Esophagus muscularis mucosa (tissue), 4 donors: ENCODE measurements at regions not wholly inside any gene's neighbourhood (a gene's known extent, or its start where the extent isn't known, plus 50 kb on each side); places are given as distances from the start of the nearest gene placed in this dataset.

Source experiments
- DNase-seq: peaks from one replicate; pipeline ENCODE4 v3.0.0-alpha.2; 2017; ENCODE audit errors: extremely low spot score
- H3K27ac ChIP-seq, 4 donors: fragments of 200-600 bp; sonication (generic); replicated peaks in 1 of 4; 1 replicate in 3 of 4; 2 replicates in 1 of 4; pipeline ENCODE4 v1.5.1; 2016 to 2019; ENCODE audit warnings: mild to moderate bottlenecking in 1 of 4
- H3K27me3 ChIP-seq, 4 donors: fragments of 200-600 bp; sonication (generic); one replicate each; pipeline versions ENCODE4 v1.5.1 to v1.6.0; 2016 to 2019
- H3K36me3 ChIP-seq, 4 donors: fragments of 200-600 bp; sonication (generic); one replicate each; pipeline ENCODE4 v1.5.1; 2016 to 2019
- H3K4me1 ChIP-seq, 4 donors: fragments of 200-600 bp; sonication (generic); one replicate each; pipeline ENCODE4 v1.5.1; 2016 to 2019
- H3K4me3 ChIP-seq, 4 donors: fragments of 200-600 bp; sonication (generic); 1 replicate in 2 of 4; 2 replicates in 2 of 4; pipeline ENCODE4 v1.5.1; 2016 to 2019; ENCODE audit warnings: mild to moderate bottlenecking in 4 of 4, moderate library complexity in 1 of 4
- H3K9me3 ChIP-seq, 4 donors: fragments of 200-600 bp; sonication (generic); 1 replicate in 3 of 4; 2 replicates in 1 of 4; pipeline ENCODE4 v1.5.1; 2016 to 2019
- EP300 ChIP-seq: sonication (generic); formaldehyde crosslinking; IDR thresholded peaks from one replicate; pipeline ENCODE4 v1.6.1; 2017; ENCODE audit warnings: antibody characterized with exemption
- POLR2A ChIP-seq: fragments of 450-650 bp; IDR thresholded peaks from one replicate; pipeline ENCODE4 v1.6.1; 2017; ENCODE audit warnings: antibody characterized with exemption, moderate library complexity, mild to moderate bottlenecking, low read depth
- POLR2AphosphoS5 ChIP-seq, 2 donors: sonication (generic); formaldehyde crosslinking; IDR thresholded peaks; one replicate each; pipeline ENCODE4 v1.6.1; 2017; ENCODE audit warnings: antibody characterized with exemption in 2 of 2
- WGBS: methylation state at CpG from one replicate; pipeline ENCODE4 v1.1.5; 2018; 5-methylcytosine and 5-hydroxymethylcytosine counted together
- intact Hi-C: fragments of 100-400 bp; cut with DNase I; formaldehyde crosslinking; loops from one replicate; pipeline ENCODE4 v1.15.1; 2023
- TF ChIP-seq, protein P1 (sequence below), 3 experiments: fragments of 200-600 bp in 2 of 3; fragments of 450-650 bp in 1 of 3; sonication (generic) in 2 of 3; IDR thresholded peaks; one replicate each; pipeline ENCODE4 v1.5.1; 2017 to 2019; ENCODE audit warnings: antibody characterized with exemption in 3 of 3, mild to moderate bottlenecking in 2 of 3, moderate library complexity in 1 of 3

DNA sequence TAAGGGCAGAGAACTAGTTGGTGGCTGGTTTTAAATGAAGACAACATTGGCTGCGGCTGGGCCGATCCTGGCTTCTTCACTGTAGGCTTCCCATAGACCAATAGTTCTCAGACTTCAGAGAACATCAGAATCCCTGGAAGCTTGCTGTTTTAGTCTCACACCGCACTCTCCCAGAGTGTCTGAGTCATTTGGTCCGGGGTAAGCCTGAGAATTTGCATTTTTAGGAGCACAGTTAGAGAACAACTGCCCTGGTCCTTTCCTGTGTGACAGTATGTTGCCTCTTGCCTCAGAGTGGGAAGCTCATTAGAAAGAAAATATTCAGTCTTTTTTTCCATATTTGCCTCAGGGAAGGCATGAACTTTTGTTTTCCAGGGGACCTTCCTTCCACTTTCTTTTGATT lies 137.1 kb upstream of the GAREM1 start:
- no peaks in the 10 kb centered on the region for H3K27me3 ChIP-seq
- WGBS: 77% methylated on average over 4 of the region's 4 CpGs
- H3K4me1 ChIP-seq: peaks cover 0 to 8% (median 2%) of the 10 kb centered on the region in 4 donors
- DNase-seq: no peak
- no peak overlapping the region for H3K4me3 ChIP-seq
- no peaks in the 10 kb centered on the region for H3K36me3 ChIP-seq
- intact Hi-C loops: no loop called here
- H3K27ac ChIP-seq: no peak overlapping the region
- TF ChIP-seq, protein P1, sequence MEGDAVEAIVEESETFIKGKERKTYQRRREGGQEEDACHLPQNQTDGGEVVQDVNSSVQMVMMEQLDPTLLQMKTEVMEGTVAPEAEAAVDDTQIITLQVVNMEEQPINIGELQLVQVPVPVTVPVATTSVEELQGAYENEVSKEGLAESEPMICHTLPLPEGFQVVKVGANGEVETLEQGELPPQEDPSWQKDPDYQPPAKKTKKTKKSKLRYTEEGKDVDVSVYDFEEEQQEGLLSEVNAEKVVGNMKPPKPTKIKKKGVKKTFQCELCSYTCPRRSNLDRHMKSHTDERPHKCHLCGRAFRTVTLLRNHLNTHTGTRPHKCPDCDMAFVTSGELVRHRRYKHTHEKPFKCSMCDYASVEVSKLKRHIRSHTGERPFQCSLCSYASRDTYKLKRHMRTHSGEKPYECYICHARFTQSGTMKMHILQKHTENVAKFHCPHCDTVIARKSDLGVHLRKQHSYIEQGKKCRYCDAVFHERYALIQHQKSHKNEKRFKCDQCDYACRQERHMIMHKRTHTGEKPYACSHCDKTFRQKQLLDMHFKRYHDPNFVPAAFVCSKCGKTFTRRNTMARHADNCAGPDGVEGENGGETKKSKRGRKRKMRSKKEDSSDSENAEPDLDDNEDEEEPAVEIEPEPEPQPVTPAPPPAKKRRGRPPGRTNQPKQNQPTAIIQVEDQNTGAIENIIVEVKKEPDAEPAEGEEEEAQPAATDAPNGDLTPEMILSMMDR (IDR thresholded peaks at IDR 0.05): no peak
- no peak for TF ChIP-seq EP300
- no peak for TF ChIP-seq POLR2A
- no peak for TF ChIP-seq POLR2AphosphoS5 (IDR thresholded peaks at IDR 0.05)
- H3K9me3 ChIP-seq: no peaks in the 10 kb centered on the region

DNA sequence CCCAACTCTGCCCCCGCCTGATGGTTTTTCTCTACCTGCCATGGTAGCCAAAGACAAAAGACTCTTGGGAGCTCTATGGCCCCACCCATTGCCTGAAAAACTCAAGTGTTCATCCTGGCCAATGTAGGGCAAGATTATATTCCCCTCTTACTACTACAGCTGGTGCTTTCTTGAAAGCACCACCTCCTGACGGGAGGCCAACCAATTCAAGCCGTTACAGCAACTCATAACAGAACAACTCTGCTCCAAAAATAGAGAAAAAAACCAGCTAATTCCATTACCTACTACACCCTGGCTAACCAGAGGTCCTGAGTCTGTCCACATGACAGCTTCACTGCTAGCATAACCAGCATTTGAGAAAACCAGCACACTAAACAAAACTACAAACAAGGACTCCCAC lies 127.5 kb upstream of the GAREM1 start:
- DNase-seq: no peak
- WGBS: 86% methylated on average over 3 of the region's 3 CpGs
- intact Hi-C loops: no loop called here
- H3K27me3 ChIP-seq: no peaks in the 10 kb centered on the region
- no peak overlapping the region for H3K27ac ChIP-seq
- H3K4me3 ChIP-seq: no peak overlapping the region
- H3K9me3 ChIP-seq: peaks cover 0 to 5% (median 0%) of the 10 kb centered on the region in 4 donors
- no peaks in the 10 kb centered on the region for H3K36me3 ChIP-seq
- no peaks in the 10 kb centered on the region for H3K4me1 ChIP-seq
- TF ChIP-seq POLR2AphosphoS5 (IDR thresholded peaks at IDR 0.05): no peak
- no peak for TF ChIP-seq EP300
- no peak for TF ChIP-seq POLR2A

DNA sequence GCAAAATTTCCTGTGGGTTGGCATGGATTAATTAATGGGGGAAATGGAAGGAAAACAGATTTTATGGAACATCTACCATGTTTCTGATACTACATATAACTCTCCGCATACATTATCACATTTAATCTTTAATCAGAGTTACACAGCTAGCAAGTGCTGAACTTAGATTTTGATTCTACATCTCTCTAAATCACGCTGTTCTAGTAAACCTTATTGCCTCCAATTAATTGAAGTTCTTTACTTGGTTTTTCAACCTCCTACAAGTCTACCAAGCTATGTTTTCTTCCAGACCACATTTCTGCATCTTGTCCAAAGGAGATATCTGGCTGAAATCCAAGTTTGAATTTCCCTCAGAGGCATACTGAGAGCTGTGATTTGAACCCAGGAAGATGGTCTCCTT lies 125.8 kb upstream of the GAREM1 start:
- intact Hi-C loops: no loop called here

DNA sequence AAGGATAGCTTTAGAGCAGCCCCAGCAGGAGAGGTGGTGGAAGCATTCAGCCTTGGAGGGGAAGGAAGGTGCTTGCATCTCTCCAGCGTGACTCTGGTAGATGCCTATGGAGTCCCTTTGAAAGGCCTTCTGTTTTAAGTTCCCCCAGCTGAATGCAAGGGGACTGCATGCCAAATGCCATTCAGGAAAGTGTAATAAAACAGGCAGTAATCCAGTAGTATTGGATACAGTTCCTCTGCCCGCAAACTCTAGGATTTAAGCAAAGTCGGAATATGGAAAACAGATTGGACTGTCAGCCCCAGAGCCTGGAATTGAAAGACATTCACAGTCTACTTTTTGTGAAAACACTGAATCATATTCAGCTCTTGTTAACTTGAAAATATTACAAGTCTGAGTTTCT lies 125.2 kb upstream of the GAREM1 start:
- no peaks in the 10 kb centered on the region for H3K27me3 ChIP-seq
- H3K36me3 ChIP-seq: no peaks in the 10 kb centered on the region
- peaks cover 0 to 5% (median 0%) of the 10 kb centered on the region in 4 donors for H3K9me3 ChIP-seq
- intact Hi-C loops: no loop called here
- no peak overlapping the region for H3K4me3 ChIP-seq
- no peak overlapping the region for H3K27ac ChIP-seq
- 62% methylated on average over 3 of the region's 3 CpGs for WGBS
- no peak for DNase-seq
- H3K4me1 ChIP-seq: no peaks in the 10 kb centered on the region
- TF ChIP-seq POLR2AphosphoS5 (IDR thresholded peaks at IDR 0.05) (no peak), POLR2A (no peak), EP300 (no peak)
- TF ChIP-seq, protein P1 (IDR thresholded peaks at IDR 0.05): no peak

More for the DNA sequence above, 125.8 kb upstream of the GAREM1 start:
- Histone ChIP-seq H3K9me3 (peaks cover 0 to 5% (median 0%) of the 10 kb centered on the region in 4 donors), H3K4me1 (no peaks in the 10 kb centered on the region), H3K27me3 (no peaks in the 10 kb centered on the region), H3K36me3 (no peaks in the 10 kb centered on the region), H3K27ac (no peak overlapping the region), H3K4me3 (no peak overlapping the region)
- WGBS: 52% methylated on average over 2 of the region's 2 CpGs
- TF ChIP-seq, protein P1 (IDR thresholded peaks at IDR 0.05): no peak
- TF ChIP-seq POLR2A (no peak), EP300 (no peak), POLR2AphosphoS5 (IDR thresholded peaks at IDR 0.05) (no peak)
- DNase-seq: no peak

DNA sequence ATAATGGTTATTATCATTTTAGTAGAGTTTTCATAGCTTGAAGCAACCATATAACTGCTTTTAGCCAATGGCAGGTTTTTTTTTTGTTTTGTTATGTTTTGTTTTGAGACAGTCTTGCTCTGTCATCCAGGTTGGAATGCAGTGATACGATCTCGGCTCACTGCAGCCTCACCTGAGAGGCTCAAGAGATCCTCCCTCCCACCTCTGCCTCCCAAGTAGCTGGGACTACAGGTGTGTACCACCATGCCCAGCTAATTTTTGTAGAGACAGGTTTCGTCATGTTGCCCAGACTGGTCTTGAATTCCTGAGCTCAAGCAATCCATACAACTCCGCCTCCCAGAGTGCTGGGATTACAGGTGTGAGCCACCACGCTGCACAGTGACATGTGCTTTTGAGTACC lies 117.5 kb upstream of the GAREM1 start:
- no peak overlapping the region for H3K4me3 ChIP-seq
- intact Hi-C loops: no loop called here
- no peaks in the 10 kb centered on the region for H3K27me3 ChIP-seq
- WGBS: 92% methylated on average over 5 of the region's 5 CpGs
- TF ChIP-seq, protein P1 (IDR thresholded peaks at IDR 0.05): no peak
- no peak for TF ChIP-seq POLR2A
- H3K27ac ChIP-seq: no peak overlapping the region
- H3K9me3 ChIP-seq: no peaks in the 10 kb centered on the region
- H3K4me1 ChIP-seq: no peaks in the 10 kb centered on the region
- DNase-seq: no peak
- no peaks in the 10 kb centered on the region for H3K36me3 ChIP-seq
